Endothelial cell of umbilical vein (primary cell): ENCODE measurements at regions not wholly inside any gene's neighbourhood (a gene's known extent, or its start where the extent isn't known, plus 50 kb on each side); places are given as distances from the start of the nearest gene placed in this dataset.

Source experiments
- BruUV-seq: library from RNA; stranded (reverse); fragments of 400-500 nt; replicated peaks from 2 replicates; lab custom pipeline; 2021; lab: Mats Ljungman, UMichigan
- CTCF ChIA-PET: fragments of 300-600, 350-600 bp; sonication (Branson Sonifier 250); formaldehyde crosslinking; loops from one replicate; lab custom pipeline; 2021; ENCODE audit warnings: antibody characterized with exemption, inconsistent platforms; lab: Charles Lee
- POLR2A ChIA-PET: fragments of 300-600, 350-600 bp; sonication (Branson Sonifier 250); formaldehyde crosslinking; loops from one replicate; lab custom pipeline; 2021; ENCODE audit warnings: antibody characterized with exemption, inconsistent platforms; lab: Charles Lee
- DNase-seq: peaks from one replicate; pipeline ENCODE4 v3.0.0-alpha.2; 2011; ENCODE audit warnings: low read depth, low spot score
- FAIRE-seq: peaks from 2 replicates; lab custom pipeline; 2011; peaks lifted over from hg19 to GRCh38; lab: Jason Lieb, UNC
- H2AFZ ChIP-seq: 2 replicates; pipeline ENCODE4 v1.6.0; 2012; ENCODE audit warnings: low read depth, low read length, control low read depth, inconsistent platforms
- H3K27ac ChIP-seq: 2 replicates; pipeline ENCODE4 v1.5.1; 2011; ENCODE audit warnings: low read depth, mild to moderate bottlenecking, control low read depth, low read length, moderate library complexity; ENCODE audit not compliant: insufficient read depth
- H3K27me3 ChIP-seq, 2 experiments: 2 replicates each; pipeline versions ENCODE4 v1.6.0 to v1.6.1; 2011; ENCODE audit warnings: low read length in 2 of 2, mixed read lengths in 1 of 2; ENCODE audit not compliant: control insufficient read depth in 2 of 2, insufficient read depth in 2 of 2
- H3K36me3 ChIP-seq, 2 experiments: 2 replicates in 1 of 2; 3 replicates in 1 of 2; pipeline ENCODE4 v1.5.1; 2011; ENCODE audit warnings: low read length in 2 of 2, mild to moderate bottlenecking in 1 of 2, moderate library complexity in 1 of 2; ENCODE audit not compliant: control insufficient read depth in 2 of 2, insufficient read depth in 2 of 2; ENCODE audit errors: extremely low read depth in 1 of 2
- H3K4me1 ChIP-seq: 3 replicates; pipeline ENCODE4 v1.5.1; 2011; ENCODE audit warnings: mild to moderate bottlenecking, low read length; ENCODE audit not compliant: control insufficient read depth, insufficient read depth; ENCODE audit errors: extremely low read depth
- H3K4me2 ChIP-seq: 2 replicates; pipeline ENCODE4 v1.6.1; 2011; ENCODE audit warnings: low read length, control low read depth, mixed read lengths; ENCODE audit not compliant: insufficient read depth
- H3K4me3 ChIP-seq, 3 experiments: fragments of 200-600 bp in 1 of 3; sonication (generic), shearing (Covaris generic) in 1 of 3; replicated peaks in 1 of 3; 2 replicates each; pipeline ENCODE4 v1.5.1; 2011 to 2016; ENCODE audit warnings: control low read depth in 3 of 3, low read length in 3 of 3, mild to moderate bottlenecking in 2 of 3, inconsistent platforms in 1 of 3, low read depth in 1 of 3, moderate library complexity in 1 of 3; ENCODE audit not compliant: insufficient read depth in 1 of 3
- H3K79me2 ChIP-seq: 2 replicates; pipeline ENCODE4 v1.6.0; 2012; ENCODE audit warnings: low read length, inconsistent platforms; ENCODE audit not compliant: control insufficient read depth, insufficient read depth
- H3K9ac ChIP-seq: replicated peaks from 2 replicates; pipeline ENCODE3; 2011; ENCODE audit warnings: low read length, control low read depth; ENCODE audit not compliant: insufficient read depth; ENCODE audit errors: extremely low read depth
- H3K9me1 ChIP-seq: replicated peaks from 3 replicates; pipeline ENCODE4 v1.6.0; 2011; ENCODE audit warnings: mild to moderate bottlenecking, low read length; ENCODE audit not compliant: control insufficient read depth, insufficient read depth; ENCODE audit errors: extremely low read depth
- H3K9me3 ChIP-seq: replicated peaks from 2 replicates; pipeline ENCODE4 v1.5.1; 2012; ENCODE audit warnings: low read length, inconsistent platforms; ENCODE audit not compliant: control insufficient read depth, insufficient read depth
- H4K20me1 ChIP-seq: replicated peaks from 2 replicates; pipeline ENCODE3; 2011; ENCODE audit warnings: mild to moderate bottlenecking, low read length; ENCODE audit not compliant: control insufficient read depth, insufficient read depth; ENCODE audit errors: extremely low read depth
- CTCF ChIP-seq, 2 donors: IDR thresholded peaks; 1 replicate in 1 of 2; 2 replicates in 1 of 2; pipeline ENCODE4 v1.5.1; 2011; ENCODE audit warnings: low read length in 2 of 2, mild to moderate bottlenecking in 2 of 2, moderate library complexity in 2 of 2, control low read depth in 1 of 2, inconsistent platforms in 1 of 2, low read depth in 1 of 2; ENCODE audit not compliant: insufficient read depth in 1 of 2; ENCODE audit errors: extremely low read depth in 1 of 2
- FOS ChIP-seq: IDR thresholded peaks from 2 replicates; pipeline ENCODE4 v1.6.1; 2011; ENCODE audit warnings: mild to moderate bottlenecking, low read length, moderate library complexity, borderline replicate concordance; ENCODE audit not compliant: insufficient read depth
- GATA2 ChIP-seq: IDR thresholded peaks from 2 replicates; pipeline ENCODE4 v1.7.0; 2011; ENCODE audit warnings: low read depth, mild to moderate bottlenecking, moderate library complexity, mixed read lengths, low read length; ENCODE audit not compliant: insufficient read length, insufficient read depth
- JUN ChIP-seq: IDR thresholded peaks from 2 replicates; pipeline ENCODE4 v1.6.1; 2011; ENCODE audit warnings: borderline replicate concordance, low read depth; ENCODE audit not compliant: insufficient read length, insufficient read depth
- MAX ChIP-seq: IDR thresholded peaks from 2 replicates; pipeline ENCODE4 v1.6.1; 2011; ENCODE audit not compliant: insufficient read depth, insufficient read length
- MYC ChIP-seq: IDR thresholded peaks from one replicate; pipeline ENCODE4 v1.6.1; 2011; ENCODE audit warnings: mild to moderate bottlenecking, low read depth, low read length
- POLR2A ChIP-seq: IDR thresholded peaks from 2 replicates; pipeline ENCODE4 v1.6.1; 2012; ENCODE audit warnings: low read depth, mild to moderate bottlenecking, control low read depth, low read length
- POLR2AphosphoS5 ChIP-seq: IDR thresholded peaks from 2 replicates; pipeline ENCODE4 v1.6.1; 2012; ENCODE audit warnings: low read depth, mild to moderate bottlenecking, control low read depth, low read length, moderate library complexity; ENCODE audit not compliant: insufficient read depth
- dilution Hi-C: fragments of 300-500 bp; cut with MboI; formaldehyde crosslinking; loops from one replicate; pipeline ENCODE4 v1.15.0; 2019; ENCODE audit warnings: low sequenced_read_pairs; ENCODE audit not compliant: extremely low pct_ligation_motif_present
- intact Hi-C: fragments of 100-400 bp; cut with micrococcal nuclease; formaldehyde crosslinking; loops from one replicate; pipeline ENCODE4 v1.10.0; 2022

- intact Hi-C loops: no loop called here
- Histone ChIP-seq H3K4me1 (peaks cover 15% of the 10 kb centered on the region), H3K4me2 (no peak overlapping the region), H3K9me3 (no peaks in the 10 kb centered on the region), H3K79me2 (no peaks in the 10 kb centered on the region), H3K36me3 (no peaks in the 10 kb centered on the region), H3K9ac (no peak overlapping the region), H2AFZ (no peak overlapping the region), H3K4me3 (no peak overlapping the region), H3K27ac (no peak overlapping the region), H3K9me1 (no peaks in the 10 kb centered on the region), H3K27me3 (no peaks in the 10 kb centered on the region), H4K20me1 (no peaks in the 10 kb centered on the region)
- no TSS peak for BruUV-seq
- FAIRE-seq (no peak), DNase-seq (no peak)
- dilution Hi-C loops: no loop called here
- TF ChIP-seq GATA2: no peak
- TF ChIP-seq FOS: peak; percentile 9
- ChIA-PET CTCF (interaction anchor here (0.9 to 1.5 kb wide), 6 partner anchors 8 to 438 kb away, joined by 3 to 6 read pairs (median 4); no protein-coding TSS in a partner anchor), POLR2A (interaction anchor here (1.4 kb wide), 1 partner anchor 37 kb away, joined by 3 read pairs; no protein-coding TSS in a partner anchor)
Observed at GRCh38 chr7:93048136-93048930, 69.4 kb downstream of the SAMD9 start.

GRCh38 chr7:93047514-93048099 lies 70.2 kb downstream of the SAMD9 start:
- intact Hi-C loops: no loop called here

More at GRCh38 chr7:93047514-93048099, 70.2 kb downstream of the SAMD9 start:
- Histone ChIP-seq H3K9me1 (no peaks in the 10 kb centered on the region), H3K79me2 (no peaks in the 10 kb centered on the region), H2AFZ (no peak overlapping the region), H3K4me3 (no peak overlapping the region), H3K9ac (no peak overlapping the region), H4K20me1 (no peaks in the 10 kb centered on the region), H3K4me1 (peaks cover 15% of the 10 kb centered on the region), H3K4me2 (no peak overlapping the region), H3K27ac (no peak overlapping the region), H3K27me3 (no peaks in the 10 kb centered on the region), H3K36me3 (no peaks in the 10 kb centered on the region), H3K9me3 (no peaks in the 10 kb centered on the region)
- DNase-seq: no peak
- TF ChIP-seq MAX: no peak
- TF ChIP-seq GATA2: no peak
- no peak for TF ChIP-seq POLR2A
- no peak for TF ChIP-seq JUN
- TF ChIP-seq POLR2AphosphoS5: no peak
- TF ChIP-seq MYC: no peak
- TF ChIP-seq CTCF (IDR thresholded peaks at IDR 0.05; ENCODE audit: extremely low read depth in 1 of 2, insufficient read depth in 1 of 2, low read depth in 1 of 2, low read length in 2 of 2): no peak
- TF ChIP-seq FOS: no peak
- CTCF ChIA-PET: interaction anchor here (0.9 to 1.5 kb wide), 2 partner anchors 11 to 438 kb away, joined by 3 to 6 read pairs; no protein-coding TSS in a partner anchor
- POLR2A ChIA-PET: interaction anchor here (1.4 kb wide), 1 partner anchor 37 kb away, joined by 3 read pairs; no protein-coding TSS in a partner anchor
- dilution Hi-C loops: no loop called here
- BruUV-seq: no TSS peak
- FAIRE-seq: no peak
